Fibroblast of pulmonary artery (primary cell): ENCODE measurements at regions not wholly inside any gene's neighbourhood (a gene's known extent, or its start where the extent isn't known, plus 50 kb on each side); places are given as distances from the start of the nearest gene placed in this dataset.

Experiments used
- DNase-seq: peaks from one replicate; pipeline ENCODE4 v3.0.0-alpha.2; 2010; ENCODE audit warnings: low read depth
- H3K4me3 ChIP-seq: replicated peaks from 2 replicates; pipeline ENCODE4 v1.5.1; 2011; ENCODE audit warnings: low read depth, mild to moderate bottlenecking, control low read depth, low read length, moderate library complexity
- TF ChIP-seq, protein P1 (sequence below): IDR thresholded peaks from 2 replicates; pipeline ENCODE4 v1.5.1; 2011; ENCODE audit warnings: mild to moderate bottlenecking, control low read depth, low read length, inconsistent platforms; ENCODE audit errors: missing control alignments

GRCh38 chr15:36172955-36173354 lies 406.5 kb upstream of the CDIN1 start:
- DNase-seq, result peak; percentile 23
- H3K4me3 ChIP-seq, result no peak overlapping the region
- TF ChIP-seq, protein P1, sequence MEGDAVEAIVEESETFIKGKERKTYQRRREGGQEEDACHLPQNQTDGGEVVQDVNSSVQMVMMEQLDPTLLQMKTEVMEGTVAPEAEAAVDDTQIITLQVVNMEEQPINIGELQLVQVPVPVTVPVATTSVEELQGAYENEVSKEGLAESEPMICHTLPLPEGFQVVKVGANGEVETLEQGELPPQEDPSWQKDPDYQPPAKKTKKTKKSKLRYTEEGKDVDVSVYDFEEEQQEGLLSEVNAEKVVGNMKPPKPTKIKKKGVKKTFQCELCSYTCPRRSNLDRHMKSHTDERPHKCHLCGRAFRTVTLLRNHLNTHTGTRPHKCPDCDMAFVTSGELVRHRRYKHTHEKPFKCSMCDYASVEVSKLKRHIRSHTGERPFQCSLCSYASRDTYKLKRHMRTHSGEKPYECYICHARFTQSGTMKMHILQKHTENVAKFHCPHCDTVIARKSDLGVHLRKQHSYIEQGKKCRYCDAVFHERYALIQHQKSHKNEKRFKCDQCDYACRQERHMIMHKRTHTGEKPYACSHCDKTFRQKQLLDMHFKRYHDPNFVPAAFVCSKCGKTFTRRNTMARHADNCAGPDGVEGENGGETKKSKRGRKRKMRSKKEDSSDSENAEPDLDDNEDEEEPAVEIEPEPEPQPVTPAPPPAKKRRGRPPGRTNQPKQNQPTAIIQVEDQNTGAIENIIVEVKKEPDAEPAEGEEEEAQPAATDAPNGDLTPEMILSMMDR, result no peak

GRCh38 chr15:36175186-36175740 lies 404.2 kb upstream of the CDIN1 start:
- DNase-seq, result no peak
- TF ChIP-seq, protein P1, result no peak
- H3K4me3 ChIP-seq, result no peak overlapping the region

DNA sequence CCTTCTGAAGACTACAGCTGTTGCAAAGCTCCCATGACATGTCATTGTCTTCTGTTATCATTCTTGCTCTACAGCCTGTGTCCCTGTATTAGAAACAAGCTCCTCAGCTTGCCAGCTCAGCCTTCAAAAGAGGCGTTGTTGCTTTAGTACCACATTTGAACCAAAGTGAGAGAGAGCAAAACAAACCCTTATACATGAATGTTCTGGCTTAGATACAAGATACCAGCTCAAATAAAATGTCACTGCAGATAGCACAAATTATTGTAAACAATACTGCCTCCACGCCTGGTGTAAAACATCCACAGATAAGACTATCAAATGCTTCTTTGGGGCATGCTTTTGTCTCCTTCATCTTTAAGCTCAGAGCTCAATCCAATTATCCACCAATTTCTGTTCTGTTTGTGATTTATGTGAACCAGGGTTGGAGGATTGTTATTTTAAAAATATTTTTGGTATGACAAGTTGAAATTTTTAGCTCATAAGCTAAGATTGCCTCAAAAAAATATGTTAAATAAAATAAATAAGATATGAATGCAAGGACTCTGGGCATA lies 403.6 kb upstream of the CDIN1 start:
- no peak overlapping the region for H3K4me3 ChIP-seq
- TF ChIP-seq, protein P1, result no peak
- DNase-seq, result no peak

DNA sequence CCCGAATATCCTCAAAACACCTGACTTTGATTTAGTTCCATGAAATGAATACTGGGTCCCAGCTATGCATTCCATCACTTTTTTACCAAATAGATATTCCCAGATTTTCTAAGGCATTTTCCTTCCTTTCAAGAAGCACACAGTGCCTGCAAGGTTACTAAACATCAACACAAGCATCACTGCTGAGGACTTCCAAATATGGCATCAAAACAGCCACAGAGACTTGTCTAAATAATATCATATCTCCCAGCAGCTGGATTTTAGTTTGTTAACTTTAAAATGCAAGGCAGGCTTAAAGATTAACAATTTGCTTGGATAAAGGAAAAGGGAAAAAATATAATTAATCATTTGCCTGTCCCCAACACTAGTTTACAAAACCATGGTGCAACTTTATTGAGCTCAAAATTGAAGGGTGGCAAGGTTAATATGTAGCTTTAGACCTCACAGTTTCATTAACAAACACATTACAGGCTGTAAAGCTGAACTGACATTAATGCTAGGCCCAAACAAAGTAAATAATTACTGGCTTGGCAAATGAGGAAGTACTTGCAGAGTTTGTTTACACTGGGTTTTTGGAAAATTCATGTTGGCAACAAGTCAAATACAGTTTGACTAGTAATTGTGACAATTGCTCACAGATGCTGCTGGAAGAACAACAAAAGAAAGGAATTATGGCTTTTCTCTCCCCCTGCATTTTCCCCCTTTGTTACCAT lies 401.7 kb upstream of the CDIN1 start:
- TF ChIP-seq, protein P1, result no peak
- no peak overlapping the region for H3K4me3 ChIP-seq
- DNase-seq, result no peak

- TF ChIP-seq, protein P1, result no peak
- no peak for DNase-seq
- H3K4me3 ChIP-seq, result no peak overlapping the region
These were observed 401.2 kb upstream of the CDIN1 start for GRCh38 chr15:36178303-36178633.

DNA sequence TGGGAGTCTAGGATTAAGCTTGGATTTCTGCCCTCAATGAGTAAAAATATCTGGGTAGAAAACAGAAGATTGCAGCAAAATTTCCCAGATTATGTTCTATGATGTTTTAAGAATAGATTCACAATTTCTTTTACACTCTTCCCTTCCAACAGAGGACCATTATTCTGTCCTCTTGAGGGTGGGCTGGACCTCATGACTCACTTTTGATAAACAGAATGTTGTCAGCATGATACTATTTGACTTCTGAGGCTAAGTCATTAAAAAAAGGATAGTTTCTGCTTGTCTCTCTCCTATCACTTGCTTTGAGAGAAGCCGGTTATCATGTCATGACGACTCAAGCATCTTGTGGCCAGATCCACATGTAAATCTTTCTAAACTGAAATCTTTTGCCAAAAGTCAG lies 396.2 kb upstream of the CDIN1 start:
- TF ChIP-seq, protein P1, result no peak
- H3K4me3 ChIP-seq, result no peak overlapping the region
- DNase-seq, result no peak

DNA sequence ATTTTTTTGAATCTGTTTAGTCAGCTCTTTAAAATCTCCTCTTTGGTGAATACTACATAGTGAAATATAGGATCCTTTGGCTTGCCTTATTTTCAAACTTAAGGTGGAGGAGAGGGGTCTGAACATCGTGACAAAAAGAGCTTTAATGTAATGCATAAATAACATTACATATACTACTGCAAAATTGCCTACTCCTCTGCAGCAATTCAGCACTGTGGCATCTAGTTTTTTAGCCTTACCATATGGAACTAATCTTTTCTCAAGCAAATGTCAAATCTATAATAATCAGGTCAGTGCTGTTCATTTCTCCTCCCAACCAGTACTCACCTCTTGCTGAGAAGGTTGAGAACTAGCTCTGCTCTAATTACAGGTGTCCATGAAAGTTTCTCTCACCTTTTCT lies 394.0 kb upstream of the CDIN1 start:
- no peak overlapping the region for H3K4me3 ChIP-seq
- DNase-seq, result no peak
- TF ChIP-seq, protein P1, result no peak
